Cardiac fibroblast (primary cell): ENCODE measurements at regions not wholly inside any gene's neighbourhood (a gene's known extent, or its start where the extent isn't known, plus 50 kb on each side); places are given as distances from the start of the nearest gene placed in this dataset.

ENCODE experiments used
- DNase-seq, 2 donors: peaks; one replicate each; pipeline versions ENCODE4 v3.0.0 to v3.0.0-alpha.2; 2010; ENCODE audit warnings: low read depth in 2 of 2
- H3K4me3 ChIP-seq, 2 donors: replicated peaks in 1 of 2; 1 replicate in 1 of 2; 2 replicates in 1 of 2; pipeline ENCODE4 v1.5.1; 2011; ENCODE audit warnings: low read depth in 2 of 2, low read length in 2 of 2, mild to moderate bottlenecking in 2 of 2, moderate library complexity in 1 of 2
- TF ChIP-seq, protein P1 (sequence below): IDR thresholded peaks from one replicate; pipeline ENCODE4 v1.5.1; 2011; ENCODE audit warnings: low read depth, mild to moderate bottlenecking, low read length, inconsistent platforms

DNA sequence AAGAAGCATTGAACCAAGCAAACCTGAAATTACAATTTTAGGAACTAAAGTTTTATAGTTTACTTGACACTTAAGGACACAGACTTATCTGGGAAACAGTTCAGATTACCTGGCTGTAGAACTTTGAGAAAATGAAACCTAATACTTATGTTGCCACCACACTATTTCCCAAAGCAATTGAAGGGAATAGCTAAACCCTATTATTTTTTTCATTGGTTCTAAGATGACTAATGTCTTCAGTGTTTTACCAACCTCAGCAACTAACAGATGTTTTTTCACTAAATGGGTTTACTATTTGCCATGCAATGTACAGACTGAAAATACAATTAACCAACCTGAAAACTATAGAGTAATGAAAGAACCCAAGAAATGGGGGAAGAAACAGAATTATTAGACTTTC lies 689.6 kb downstream of the SORCS1 start:
- TF ChIP-seq, protein P1, sequence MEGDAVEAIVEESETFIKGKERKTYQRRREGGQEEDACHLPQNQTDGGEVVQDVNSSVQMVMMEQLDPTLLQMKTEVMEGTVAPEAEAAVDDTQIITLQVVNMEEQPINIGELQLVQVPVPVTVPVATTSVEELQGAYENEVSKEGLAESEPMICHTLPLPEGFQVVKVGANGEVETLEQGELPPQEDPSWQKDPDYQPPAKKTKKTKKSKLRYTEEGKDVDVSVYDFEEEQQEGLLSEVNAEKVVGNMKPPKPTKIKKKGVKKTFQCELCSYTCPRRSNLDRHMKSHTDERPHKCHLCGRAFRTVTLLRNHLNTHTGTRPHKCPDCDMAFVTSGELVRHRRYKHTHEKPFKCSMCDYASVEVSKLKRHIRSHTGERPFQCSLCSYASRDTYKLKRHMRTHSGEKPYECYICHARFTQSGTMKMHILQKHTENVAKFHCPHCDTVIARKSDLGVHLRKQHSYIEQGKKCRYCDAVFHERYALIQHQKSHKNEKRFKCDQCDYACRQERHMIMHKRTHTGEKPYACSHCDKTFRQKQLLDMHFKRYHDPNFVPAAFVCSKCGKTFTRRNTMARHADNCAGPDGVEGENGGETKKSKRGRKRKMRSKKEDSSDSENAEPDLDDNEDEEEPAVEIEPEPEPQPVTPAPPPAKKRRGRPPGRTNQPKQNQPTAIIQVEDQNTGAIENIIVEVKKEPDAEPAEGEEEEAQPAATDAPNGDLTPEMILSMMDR, result no peak
- DNase-seq, result peak in 1 of 2 donors; percentile 36
- no peak overlapping the region for H3K4me3 ChIP-seq

DNA sequence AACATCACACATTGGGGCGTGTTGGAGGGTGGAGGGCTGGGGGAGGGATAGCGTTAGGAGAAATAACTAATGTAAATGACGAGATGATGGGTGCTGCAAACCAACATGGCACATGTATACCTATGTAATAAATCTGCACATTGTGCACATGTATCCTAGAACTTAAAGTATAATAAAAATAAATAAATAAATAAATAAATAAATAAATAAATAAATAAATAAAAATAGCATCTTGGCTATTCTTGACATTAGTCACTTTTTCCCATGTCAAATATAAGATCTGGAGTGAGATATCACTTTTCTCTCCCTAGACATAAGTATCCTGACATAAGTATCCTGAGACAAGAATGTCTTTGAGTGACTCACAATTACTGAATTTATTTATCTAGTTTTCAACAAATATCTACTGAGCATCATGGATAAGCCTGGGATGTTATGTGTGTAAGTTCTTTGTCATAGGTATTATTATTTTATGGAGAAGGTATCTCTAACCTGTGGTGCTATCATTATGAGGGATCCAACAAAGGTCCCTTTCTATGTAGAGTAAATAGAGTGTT lies 691.3 kb downstream of the SORCS1 start:
- no peak for DNase-seq
- TF ChIP-seq, protein P1, result no peak
- no peak overlapping the region for H3K4me3 ChIP-seq

DNA sequence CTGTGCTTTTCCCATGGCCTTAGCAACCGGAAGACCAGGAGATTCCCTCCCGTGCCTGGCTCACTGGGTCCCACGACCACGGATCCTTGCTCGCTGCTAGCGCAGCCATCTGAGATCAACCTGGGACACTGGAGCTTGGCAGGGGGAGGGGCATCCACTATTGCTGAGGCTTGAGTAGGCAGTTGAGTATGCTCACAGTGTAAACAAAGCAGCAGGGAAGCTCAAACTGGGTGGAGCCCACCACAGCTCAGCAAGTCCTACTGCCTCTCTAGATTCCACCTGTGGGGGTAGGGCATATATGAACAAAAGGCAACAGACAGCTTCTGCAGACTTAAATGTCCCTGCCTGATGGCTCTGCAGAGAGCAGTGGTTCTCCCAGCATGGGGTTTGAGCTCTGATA lies 697.0 kb downstream of the SORCS1 start:
- TF ChIP-seq, protein P1, result no peak
- no peak overlapping the region for H3K4me3 ChIP-seq
- DNase-seq, result no peak

DNA sequence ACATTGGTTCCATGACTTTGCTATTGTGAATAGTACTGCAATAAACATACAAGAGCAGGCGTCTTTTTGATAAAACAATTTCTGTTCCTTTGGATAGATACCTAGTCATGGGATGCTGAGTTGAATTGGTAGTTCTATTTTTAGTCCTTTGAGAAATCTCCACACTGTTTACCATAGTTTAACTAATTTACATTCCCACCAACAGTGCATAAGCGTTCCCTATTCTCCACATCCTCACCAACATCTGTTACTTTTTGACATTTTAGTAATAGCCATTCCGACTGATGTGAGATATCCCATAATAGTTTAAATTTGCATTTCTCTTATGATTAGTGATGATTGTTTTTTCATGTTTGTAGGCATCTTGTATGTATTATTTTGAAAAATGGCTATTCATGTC lies 707.0 kb downstream of the SORCS1 start:
- no peak for DNase-seq
- no peak overlapping the region for H3K4me3 ChIP-seq
- TF ChIP-seq, protein P1, result no peak

DNA sequence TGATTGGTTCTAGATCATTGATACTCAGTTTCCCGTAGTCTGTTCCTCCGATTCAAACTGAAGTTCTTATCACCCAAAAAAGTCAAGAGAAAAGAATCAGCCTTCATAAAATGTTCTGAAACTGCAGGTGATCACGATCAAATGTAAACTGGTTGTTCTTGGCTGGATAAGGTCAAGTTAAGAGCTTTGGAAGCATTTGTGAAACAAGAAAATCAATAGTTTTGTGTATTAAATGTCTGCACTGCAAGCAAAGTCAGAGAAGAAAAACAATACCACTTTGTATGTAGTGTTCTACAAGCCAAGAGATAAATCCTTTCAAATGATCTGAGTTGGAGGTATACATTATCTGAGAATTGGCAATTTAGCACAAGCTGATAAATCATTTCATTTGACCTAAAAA lies 710.3 kb downstream of the SORCS1 start:
- TF ChIP-seq, protein P1, result no peak
- DNase-seq, result no peak

DNA sequence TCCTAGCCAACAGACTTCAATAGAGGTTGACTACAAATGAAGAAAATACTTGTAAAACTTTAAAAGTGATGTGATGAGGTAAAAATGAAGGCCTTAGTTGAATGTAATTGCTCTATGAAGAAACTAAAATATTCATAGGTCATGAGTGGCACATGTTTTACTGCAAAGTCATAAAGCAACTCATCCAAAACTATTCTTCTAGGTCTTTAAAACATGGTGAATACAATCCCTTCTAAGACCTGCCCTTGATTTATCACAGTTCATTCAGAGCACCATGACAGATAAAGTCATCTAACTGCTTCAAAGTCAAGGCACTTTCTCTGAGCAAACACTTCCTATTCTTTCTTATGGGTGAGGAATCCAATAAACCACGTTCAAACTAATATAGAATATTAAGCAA lies 713.5 kb downstream of the SORCS1 start:
- no peak overlapping the region for H3K4me3 ChIP-seq
- TF ChIP-seq, protein P1, result no peak
- peak in 1 of 2 donors; percentile 49 for DNase-seq

More for the DNA sequence above, 710.3 kb downstream of the SORCS1 start:
- no peak overlapping the region for H3K4me3 ChIP-seq

DNA sequence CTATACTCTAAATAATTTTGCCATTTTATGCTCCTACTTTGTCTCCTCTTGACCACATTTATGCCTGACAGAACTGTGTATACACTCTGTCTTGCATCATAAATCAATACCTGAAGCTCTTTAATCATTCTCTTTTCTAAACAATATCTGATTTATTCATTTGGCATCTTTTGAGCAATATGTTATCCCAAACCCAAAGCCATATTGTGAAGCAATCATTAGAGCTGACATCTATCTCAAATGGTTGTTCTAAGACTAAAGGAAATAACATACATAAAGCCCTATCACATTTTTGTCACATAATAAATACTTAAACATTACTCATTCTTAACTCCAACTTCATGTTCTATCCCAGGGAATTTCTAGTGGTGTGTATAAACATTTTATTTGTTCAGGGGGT lies 717.6 kb downstream of the SORCS1 start:
- DNase-seq, result no peak
- TF ChIP-seq, protein P1, result no peak
- H3K4me3 ChIP-seq, result no peak overlapping the region
